ENCODE measurements at regions not wholly inside any gene's neighbourhood (a gene's known extent, or its start where the extent isn't known, plus 50 kb on each side); places are given as distances from the start of the nearest gene placed in this dataset.

- WGBS (ENCODE audit: extremely low coverage, insufficient read length, low lambda C conversion rate) = no CpG with 5 or more reads among the region's 3 CpGs
- H3K23me2 ChIP-seq (ENCODE audit: insufficient read length, low read depth, low read length, poor library complexity, severe bottlenecking) = no peaks in the 10 kb centered on the region
- no peaks in the 10 kb centered on the region for H3K79me1 ChIP-seq (ENCODE audit: insufficient read depth, low read depth, low read length, poor library complexity, severe bottlenecking)
- TF ChIP-seq CTCF (conservative IDR thresholded peaks at IDR 0.05) = no peak
- no peak overlapping the region for H2BK12ac ChIP-seq (ENCODE audit: insufficient read length, low read depth, low read length)
- no peak overlapping the region for H3K9ac ChIP-seq (ENCODE audit: extremely low read depth, insufficient read length, low read length)
- no peak overlapping the region for H3K23ac ChIP-seq (ENCODE audit: insufficient read length, low read depth, low read length)
- no peak overlapping the region for H2BK20ac ChIP-seq (ENCODE audit: low read depth, low read length, poor library complexity, severe bottlenecking)
- no peak overlapping the region for H4K91ac ChIP-seq (ENCODE audit: insufficient read length, low read depth, low read length)
- H3K79me2 ChIP-seq (ENCODE audit: insufficient read depth, low read length) = no peaks in the 10 kb centered on the region
- no peak overlapping the region for H2AK5ac ChIP-seq (ENCODE audit: insufficient read length, low read length)
- no peak overlapping the region for H4K5ac ChIP-seq (ENCODE audit: insufficient read length, low read depth, low read length)
- DNase-seq = no peak
- no peaks in the 10 kb centered on the region for H3K27me3 ChIP-seq (ENCODE audit: insufficient read depth, low read length)
- no peak overlapping the region for H2BK5ac ChIP-seq (ENCODE audit: insufficient read length, low read length)
- no peak overlapping the region for H3K4me3 Mint-ChIP-seq
- H3K9me3 ChIP-seq (ENCODE audit: control insufficient read depth, low read depth, low read length) = peaks cover 14% of the 10 kb centered on the region
- H3K36me3 Mint-ChIP-seq (ENCODE audit: insufficient read depth in 1 of 3, low read depth in 3 of 3) = peaks cover under 1 to 9% (median 5%) of the 10 kb centered on the region in 3 experiments; a peak in 5 of 7 replicates
- no peak overlapping the region for H3K27ac ChIP-seq (ENCODE audit: insufficient read length, low read depth, low read length)
- no peak overlapping the region for H3K4ac ChIP-seq (ENCODE audit: low read depth, low read length)
- H3K9me3 Mint-ChIP-seq = peaks cover 72 to 74% of the 10 kb centered on the region in 2 experiments
- no peak overlapping the region for H2BK15ac ChIP-seq (ENCODE audit: low read depth, low read length)
- H2BK120ac ChIP-seq (ENCODE audit: low read depth, low read length, poor library complexity, severe bottlenecking) = no peak overlapping the region
- H4K8ac ChIP-seq (replicated peaks; ENCODE audit: insufficient read length, low read depth, low read length) = no peak overlapping the region
- H4K20me1 ChIP-seq (ENCODE audit: control insufficient read depth, insufficient read depth, insufficient read length) = no peaks in the 10 kb centered on the region
- H3K14ac ChIP-seq (ENCODE audit: insufficient read depth, low read length) = no peak overlapping the region
- no peak overlapping the region for H3K4me2 ChIP-seq (ENCODE audit: insufficient read depth, insufficient read length, low read length)
- H3K4me1 ChIP-seq (ENCODE audit: insufficient read depth, low read length) = no peaks in the 10 kb centered on the region
- H3K27ac Mint-ChIP-seq = no peak overlapping the region
- no peaks in the 10 kb centered on the region for H3K27me3 Mint-ChIP-seq (ENCODE audit: low read depth)
- no peak overlapping the region for H3T11ph ChIP-seq (ENCODE audit: low read length)
- H2AFZ ChIP-seq (ENCODE audit: low read length) = no peak overlapping the region
- H3K18ac ChIP-seq (ENCODE audit: insufficient read length, low read depth, low read length) = no peak overlapping the region
- no peaks in the 10 kb centered on the region for H3K4me1 Mint-ChIP-seq
- no peak overlapping the region for H3K56ac ChIP-seq (ENCODE audit: insufficient read length, low read depth, low read length)
Observed at GRCh38 chrX:13463608-13464007, 105.8 kb upstream of the EGFL6 start.

All from H9 (cell line).